ENCODE measurements at regions not wholly inside any gene's neighbourhood (a gene's known extent, or its start where the extent isn't known, plus 50 kb on each side); places are given as distances from the start of the nearest gene placed in this dataset.

- H4K20me1 ChIP-seq (ENCODE audit: control insufficient read depth, insufficient read depth, insufficient read length) = no peaks in the 10 kb centered on the region
- H3K4me2 ChIP-seq (ENCODE audit: insufficient read depth, insufficient read length, low read length) = no peak overlapping the region
- H3K79me2 ChIP-seq (ENCODE audit: insufficient read depth, low read length) = no peaks in the 10 kb centered on the region; the same call in 1 of the 2 replicates
- peaks cover 22 to 28% of the 10 kb centered on the region in 2 experiments for H3K4me1 Mint-ChIP-seq
- no peaks in the 10 kb centered on the region; the same call in 1 of the 2 replicates for H3K27me3 Mint-ChIP-seq (ENCODE audit: low read depth)
- H3K36me3 Mint-ChIP-seq (ENCODE audit: insufficient read depth in 1 of 3, low read depth in 3 of 3) = peaks cover 0 to 22% (median 5%) of the 10 kb centered on the region in 3 experiments; a peak in 5 of 7 replicates
- no peak overlapping the region for H2BK20ac ChIP-seq (ENCODE audit: low read depth, low read length, poor library complexity, severe bottlenecking)
- no peak overlapping the region for H2BK15ac ChIP-seq (ENCODE audit: low read depth, low read length)
- no peak for TF ChIP-seq CTCF (conservative IDR thresholded peaks at IDR 0.05)
- no CpG with 5 or more reads among the region's 24 CpGs for WGBS (ENCODE audit: extremely low coverage, insufficient read length, low lambda C conversion rate)
- H2AK5ac ChIP-seq (ENCODE audit: insufficient read length, low read length) = no peak overlapping the region
- H3K27ac Mint-ChIP-seq = no peak overlapping the region
- H3K79me1 ChIP-seq (ENCODE audit: insufficient read depth, low read depth, low read length, poor library complexity, severe bottlenecking) = no peaks in the 10 kb centered on the region
- H3K4me3 Mint-ChIP-seq = no peak overlapping the region
- H3K56ac ChIP-seq (ENCODE audit: insufficient read length, low read depth, low read length) = no peak overlapping the region
- H3K9me3 Mint-ChIP-seq = peaks cover 3 to 6% of the 10 kb centered on the region in 2 experiments
- no peak overlapping the region for H3K23ac ChIP-seq (ENCODE audit: insufficient read length, low read depth, low read length)
- no peaks in the 10 kb centered on the region for H3K4me1 ChIP-seq (ENCODE audit: insufficient read depth, low read length)
- H2BK120ac ChIP-seq (ENCODE audit: low read depth, low read length, poor library complexity, severe bottlenecking) = no peak overlapping the region
- no peak overlapping the region for H4K8ac ChIP-seq (replicated peaks; ENCODE audit: insufficient read length, low read depth, low read length)
- H2BK5ac ChIP-seq (ENCODE audit: insufficient read length, low read length) = no peak overlapping the region
- no peak for DNase-seq
- no peak overlapping the region for H3K14ac ChIP-seq (ENCODE audit: insufficient read depth, low read length)
- H3T11ph ChIP-seq (ENCODE audit: low read length) = no peak overlapping the region
- H3K27me3 ChIP-seq (ENCODE audit: insufficient read depth, low read length) = no peaks in the 10 kb centered on the region
- H3K9ac ChIP-seq (ENCODE audit: extremely low read depth, insufficient read length, low read length) = no peak overlapping the region
- no peak overlapping the region for H4K91ac ChIP-seq (ENCODE audit: insufficient read length, low read depth, low read length)
- H3K27ac ChIP-seq (ENCODE audit: insufficient read length, low read depth, low read length) = no peak overlapping the region
- no peak overlapping the region for H2AFZ ChIP-seq (ENCODE audit: low read length)
- H4K5ac ChIP-seq (ENCODE audit: insufficient read length, low read depth, low read length) = no peak overlapping the region
- H3K4ac ChIP-seq (ENCODE audit: low read depth, low read length) = no peak overlapping the region
- no peak overlapping the region for H3K18ac ChIP-seq (ENCODE audit: insufficient read length, low read depth, low read length)
- no peak overlapping the region for H2BK12ac ChIP-seq (ENCODE audit: insufficient read length, low read depth, low read length)
- H3K23me2 ChIP-seq (ENCODE audit: insufficient read length, low read depth, low read length, poor library complexity, severe bottlenecking) = no peaks in the 10 kb centered on the region
- peaks cover 7% of the 10 kb centered on the region for H3K9me3 ChIP-seq (ENCODE audit: control insufficient read depth, low read depth, low read length)
Observed at GRCh38 chr9:30758726-30759446, 1625.6 kb upstream of the ACO1 start.

All from H9 (cell line).